Choroid plexus epithelial cell (primary cell): ENCODE measurements at regions not wholly inside any gene's neighbourhood (a gene's known extent, or its start where the extent isn't known, plus 50 kb on each side); places are given as distances from the start of the nearest gene placed in this dataset.

Experiments used
- DNase-seq: peaks from one replicate; pipeline ENCODE4 v3.0.0-alpha.2; 2010; ENCODE audit warnings: low read depth
- H3K4me3 ChIP-seq: 2 replicates; pipeline ENCODE4 v1.5.1; 2011; ENCODE audit warnings: low read depth, mild to moderate bottlenecking, control low read depth, low read length, moderate library complexity
- CTCF ChIP-seq: conservative IDR thresholded peaks from 2 replicates; pipeline ENCODE4 v1.5.1; 2011; ENCODE audit warnings: low read depth, mild to moderate bottlenecking, control low read depth, inconsistent platforms, low read length, moderate library complexity

- no peak for DNase-seq
Measured at GRCh38 chr2:181114021-181114420, 133.6 kb downstream of the UBE2E3 start.

GRCh38 chr2:181116261-181116660, 135.9 kb downstream of the UBE2E3 start:
- no peak for DNase-seq
- H3K4me3 ChIP-seq = no peak overlapping the region
- no peak for TF ChIP-seq CTCF

More at GRCh38 chr2:181114021-181114420, 133.6 kb downstream of the UBE2E3 start:
- H3K4me3 ChIP-seq = no peak overlapping the region
- TF ChIP-seq CTCF = no peak

GRCh38 chr2:181117206-181117925, 137.0 kb downstream of the UBE2E3 start:
- DNase-seq = no peak
- TF ChIP-seq CTCF = no peak
- H3K4me3 ChIP-seq = no peak overlapping the region

- no peak for DNase-seq
- no peak for TF ChIP-seq CTCF
- no peak overlapping the region for H3K4me3 ChIP-seq
Measured at GRCh38 chr2:181120625-181121024, 140.2 kb downstream of the UBE2E3 start.

- DNase-seq = no peak
- no peak overlapping the region for H3K4me3 ChIP-seq
- no peak for TF ChIP-seq CTCF
Measured at GRCh38 chr2:181121996-181122395, 141.6 kb downstream of the UBE2E3 start.

- H3K4me3 ChIP-seq = no peak overlapping the region
- DNase-seq = no peak
- TF ChIP-seq CTCF = no peak
Measured at GRCh38 chr2:181122601-181123000, 142.2 kb downstream of the UBE2E3 start.

GRCh38 chr2:181123798-181124231, 143.4 kb downstream of the UBE2E3 start:
- no peak overlapping the region for H3K4me3 ChIP-seq
- DNase-seq = peak; percentile 75
- no peak for TF ChIP-seq CTCF
